GM12892 (cell line): ENCODE measurements at regions not wholly inside any gene's neighbourhood (a gene's known extent, or its start where the extent isn't known, plus 50 kb on each side); places are given as distances from the start of the nearest gene placed in this dataset.

Experiments used
- POLR2A ChIP-seq: IDR thresholded peaks from 2 replicates; pipeline ENCODE4 v1.6.1; 2011; ENCODE audit warnings: low read depth, low read length, control low read depth
- POLR2AphosphoS5 ChIP-seq: IDR thresholded peaks from 2 replicates; pipeline ENCODE4 v1.6.1; 2011; ENCODE audit warnings: low read depth, low read length, control low read depth
- TAF1 ChIP-seq: IDR thresholded peaks from 2 replicates; pipeline ENCODE4 v1.6.1; 2011; ENCODE audit warnings: low read depth, mild to moderate bottlenecking, control low read depth, low read length, borderline replicate concordance

- TF ChIP-seq POLR2AphosphoS5 (no peak), POLR2A (no peak), TAF1 (no peak)
These were observed 119.6 kb downstream of the NPIPB5 start for GRCh38 chr16:22630242-22630641.
